GM13976 (cell line): ENCODE measurements at regions not wholly inside any gene's neighbourhood (a gene's known extent, or its start where the extent isn't known, plus 50 kb on each side); places are given as distances from the start of the nearest gene placed in this dataset.

ENCODE experiments used
- DNase-seq: peaks from one replicate; pipeline ENCODE4 v3.0.0; 2012; ENCODE audit warnings: low spot score
- in situ Hi-C: fragments of 300-500 bp; cut with MboI; formaldehyde crosslinking; loops from one replicate; pipeline ENCODE4 v1.12.0; 2022; ENCODE audit warnings: low sequenced_read_pairs, mixed read lengths, inconsistent platforms; ENCODE audit not compliant: unreplicated experiment
- TF ChIP-seq, protein P1 (sequence below): IDR thresholded peaks from 2 replicates; pipeline ENCODE4 v1.5.1; 2012; ENCODE audit warnings: borderline replicate concordance, mild to moderate bottlenecking; ENCODE audit not compliant: insufficient read depth; ENCODE audit errors: extremely low read depth, missing control alignments, control extremely low read depth

DNA sequence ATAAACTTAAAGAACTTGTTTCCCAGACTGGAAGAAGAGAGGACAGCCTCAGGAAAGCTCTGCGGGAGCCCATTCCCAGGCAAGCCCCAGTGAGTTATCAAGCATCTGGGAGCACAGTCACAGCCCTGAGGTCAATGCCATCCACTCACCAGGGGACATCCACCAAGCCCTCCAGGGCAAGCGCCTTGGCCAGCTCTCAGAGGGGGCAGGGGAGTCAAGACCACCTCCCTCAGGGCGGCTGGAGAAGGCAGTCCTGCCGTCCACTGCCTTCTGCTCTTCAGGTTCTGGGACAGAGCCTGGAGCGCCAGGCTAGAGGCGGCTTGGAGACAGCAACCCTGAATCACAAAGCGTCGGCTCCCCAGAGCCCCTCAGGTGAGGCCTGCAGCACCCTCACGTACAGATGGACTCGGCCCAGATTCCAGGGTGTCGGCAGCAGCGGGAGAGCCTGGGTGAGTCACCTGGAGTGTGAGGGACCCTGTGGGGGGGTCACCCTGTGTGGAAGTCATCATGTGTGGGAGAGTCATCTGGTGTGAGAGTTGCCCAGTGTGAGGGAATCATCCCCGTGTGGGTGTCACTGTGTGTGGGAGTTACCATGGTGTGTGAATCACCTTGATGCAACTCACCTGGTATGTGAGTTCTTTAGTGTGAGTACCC, 100.9 kb upstream of the TEX51 start:
- no peak for DNase-seq
- TF ChIP-seq, protein P1, sequence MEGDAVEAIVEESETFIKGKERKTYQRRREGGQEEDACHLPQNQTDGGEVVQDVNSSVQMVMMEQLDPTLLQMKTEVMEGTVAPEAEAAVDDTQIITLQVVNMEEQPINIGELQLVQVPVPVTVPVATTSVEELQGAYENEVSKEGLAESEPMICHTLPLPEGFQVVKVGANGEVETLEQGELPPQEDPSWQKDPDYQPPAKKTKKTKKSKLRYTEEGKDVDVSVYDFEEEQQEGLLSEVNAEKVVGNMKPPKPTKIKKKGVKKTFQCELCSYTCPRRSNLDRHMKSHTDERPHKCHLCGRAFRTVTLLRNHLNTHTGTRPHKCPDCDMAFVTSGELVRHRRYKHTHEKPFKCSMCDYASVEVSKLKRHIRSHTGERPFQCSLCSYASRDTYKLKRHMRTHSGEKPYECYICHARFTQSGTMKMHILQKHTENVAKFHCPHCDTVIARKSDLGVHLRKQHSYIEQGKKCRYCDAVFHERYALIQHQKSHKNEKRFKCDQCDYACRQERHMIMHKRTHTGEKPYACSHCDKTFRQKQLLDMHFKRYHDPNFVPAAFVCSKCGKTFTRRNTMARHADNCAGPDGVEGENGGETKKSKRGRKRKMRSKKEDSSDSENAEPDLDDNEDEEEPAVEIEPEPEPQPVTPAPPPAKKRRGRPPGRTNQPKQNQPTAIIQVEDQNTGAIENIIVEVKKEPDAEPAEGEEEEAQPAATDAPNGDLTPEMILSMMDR, result no peak
- in situ Hi-C loops, result no loop called here

DNA sequence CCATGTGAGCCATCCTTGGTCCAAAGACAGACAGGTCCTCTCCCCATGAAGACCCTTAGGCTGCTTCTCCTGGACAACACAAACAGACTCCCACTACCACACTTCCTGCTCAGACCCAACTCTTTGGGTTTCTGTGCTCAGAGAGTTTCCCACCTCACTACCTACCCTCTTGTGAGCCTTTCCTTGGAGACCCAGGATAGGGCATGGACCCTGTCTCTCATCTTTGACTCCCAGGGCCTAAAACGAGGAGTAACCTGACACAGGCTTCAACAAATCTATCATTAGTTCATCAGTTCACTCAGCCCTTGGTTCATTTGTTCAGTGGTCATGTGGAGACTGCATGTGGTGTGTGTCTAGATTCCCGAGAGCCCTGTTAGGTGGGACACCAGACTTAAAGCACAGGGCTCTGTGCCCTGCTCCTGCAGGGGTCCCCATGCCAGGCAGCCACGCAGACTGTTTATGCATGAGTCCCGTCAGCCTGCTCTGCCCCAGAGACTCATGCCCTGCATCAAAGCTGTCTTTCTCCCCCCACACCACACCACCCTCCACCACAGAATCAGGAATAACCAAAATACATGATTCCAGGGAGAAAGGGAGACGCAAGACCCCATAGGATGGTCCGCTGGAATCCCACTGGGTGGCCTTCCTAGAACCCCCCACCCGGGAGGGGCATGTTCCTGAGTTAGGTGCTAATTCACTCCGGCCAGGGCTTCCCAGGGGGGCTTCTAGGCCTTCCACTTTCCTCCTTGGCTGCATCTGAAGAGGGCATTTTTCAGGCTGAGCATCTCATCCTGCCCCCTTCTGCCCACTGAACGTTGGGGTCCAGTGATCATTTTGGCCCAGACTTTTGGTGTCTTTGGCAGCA, 100.2 kb upstream of the TEX51 start:
- DNase-seq, result no peak
- in situ Hi-C loops, result no loop called here
- TF ChIP-seq, protein P1, result no peak

DNA sequence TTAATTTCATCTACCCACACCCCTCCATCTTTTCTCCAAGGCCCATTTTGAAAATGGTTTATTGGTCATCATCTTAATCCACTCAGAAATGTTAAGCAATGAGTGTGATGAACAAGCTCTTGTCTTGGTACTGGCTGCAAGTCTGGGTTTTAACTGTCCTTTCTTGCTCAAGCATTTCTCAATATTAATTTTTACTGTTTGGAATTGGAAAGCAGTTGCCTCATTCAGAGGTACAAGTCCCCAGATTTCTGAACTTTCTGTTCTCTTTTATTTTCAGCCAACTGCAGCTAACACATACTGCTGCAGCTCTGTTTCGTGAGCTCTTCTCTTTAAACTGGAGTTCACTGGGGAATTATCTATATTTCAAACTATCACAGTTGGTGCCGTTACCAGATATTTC, 99.4 kb upstream of the TEX51 start:
- in situ Hi-C loops, result no loop called here
- DNase-seq, result no peak
- TF ChIP-seq, protein P1, result no peak

- TF ChIP-seq, protein P1, result no peak
- no peak for DNase-seq
- in situ Hi-C loops, result no loop called here
Observed at GRCh38 chr2:126801473-126801872, 97.2 kb upstream of the TEX51 start.

DNA sequence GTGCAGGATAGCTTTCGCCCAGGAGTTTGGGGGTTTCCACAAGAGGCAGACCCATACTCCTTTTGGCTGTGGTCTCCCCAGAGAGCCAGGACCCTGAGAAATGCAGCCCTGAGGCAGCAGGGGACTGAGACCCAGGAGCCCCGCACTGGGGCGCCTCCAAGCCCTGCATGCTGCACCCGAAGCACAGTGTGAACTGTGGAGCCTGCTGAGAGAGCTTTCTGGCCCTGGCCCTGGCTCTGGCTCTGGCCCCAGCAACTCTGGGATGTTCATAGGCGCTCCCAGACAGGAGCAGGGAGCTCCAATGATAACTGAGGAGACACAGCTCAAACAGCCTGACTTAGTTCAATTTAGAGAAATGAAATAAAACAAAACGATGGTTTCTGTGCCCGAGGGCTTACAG, 96.4 kb upstream of the TEX51 start:
- no peak for DNase-seq
- in situ Hi-C loops, result no loop called here
- TF ChIP-seq, protein P1, result no peak

DNA sequence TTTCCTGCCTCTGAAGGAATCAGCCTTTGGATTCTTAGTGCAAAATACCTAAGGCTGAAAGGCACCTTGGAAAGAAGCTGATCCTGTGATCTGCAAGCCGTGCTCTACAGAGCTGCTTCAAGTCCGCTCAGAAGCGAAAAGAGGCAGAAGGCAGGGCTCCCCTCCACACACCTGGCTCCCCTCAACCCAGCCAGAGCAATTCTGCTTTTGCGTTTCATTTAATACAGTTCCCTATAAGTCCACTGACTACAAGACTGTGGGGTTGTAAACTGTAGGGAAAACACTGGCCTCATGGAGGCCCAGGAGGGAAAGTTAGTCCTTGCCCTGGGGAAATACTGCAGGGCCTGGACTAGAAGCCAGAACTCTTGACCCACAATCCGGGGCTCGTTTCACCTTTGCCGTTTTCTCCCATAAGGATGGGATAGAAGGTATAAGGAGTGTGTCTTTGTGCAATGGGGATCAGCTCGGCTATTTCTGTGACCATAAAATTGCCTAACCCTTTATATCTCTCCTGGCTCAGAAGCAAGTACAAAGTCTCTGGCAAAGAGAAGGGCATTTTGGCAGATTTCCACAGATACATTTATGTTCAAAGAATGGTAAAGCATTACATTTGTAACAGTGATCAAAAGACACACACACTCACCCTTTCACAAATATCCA, 95.8 kb upstream of the TEX51 start:
- in situ Hi-C loops, result no loop called here
- TF ChIP-seq, protein P1, result no peak
- DNase-seq, result no peak
